Small intestine (tissue), 7 donors: ENCODE measurements at regions not wholly inside any gene's neighbourhood (a gene's known extent, or its start where the extent isn't known, plus 50 kb on each side); places are given as distances from the start of the nearest gene placed in this dataset.

ENCODE experiments used
- DNase-seq, 2 donors: peaks; one replicate each; pipeline versions ENCODE4 v3.0.0 to v3.0.0-alpha.2; 2013
- FAIRE-seq: peaks from 2 replicates; lab custom pipeline; 2012; peaks lifted over from hg19 to GRCh38; lab: Jason Lieb, UNC
- H3K27ac ChIP-seq, 3 donors: one replicate each; pipeline ENCODE4 v1.5.1; 2013; ENCODE audit warnings: low read length in 2 of 3, mild to moderate bottlenecking in 2 of 3, control low read depth in 1 of 3, inconsistent platforms in 1 of 3, low read depth in 1 of 3, moderate library complexity in 1 of 3
- H3K27me3 ChIP-seq, 3 donors: one replicate each; pipeline ENCODE4 v1.6.1; 2013; ENCODE audit warnings: low read length in 3 of 3, inconsistent platforms in 1 of 3; ENCODE audit not compliant: control insufficient read depth in 3 of 3, insufficient read depth in 3 of 3
- H3K36me3 ChIP-seq, 3 donors: one replicate each; pipeline ENCODE4 v1.6.1; 2013; ENCODE audit warnings: low read length in 3 of 3, inconsistent platforms in 1 of 3, low read depth in 1 of 3, mild to moderate bottlenecking in 1 of 3, moderate library complexity in 1 of 3; ENCODE audit not compliant: control insufficient read depth in 3 of 3, insufficient read depth in 2 of 3
- H3K4me1 ChIP-seq, 3 donors: one replicate each; pipeline ENCODE4 v1.6.1; 2013; ENCODE audit warnings: low read length in 2 of 3, inconsistent platforms in 1 of 3, low read depth in 1 of 3, mild to moderate bottlenecking in 1 of 3, moderate library complexity in 1 of 3; ENCODE audit not compliant: control insufficient read depth in 3 of 3, insufficient read depth in 2 of 3
- H3K4me3 ChIP-seq, 3 donors: one replicate each; pipeline ENCODE4 v1.5.1; 2013; ENCODE audit warnings: low read length in 3 of 3, control low read depth in 1 of 3, inconsistent platforms in 1 of 3, low read depth in 1 of 3, mild to moderate bottlenecking in 1 of 3, moderate library complexity in 1 of 3
- H3K9me3 ChIP-seq, 2 donors: one replicate each; pipeline ENCODE4 v1.6.1; 2013; ENCODE audit warnings: low read depth in 1 of 2, low read length in 1 of 2; ENCODE audit not compliant: control insufficient read depth in 2 of 2, insufficient read depth in 1 of 2
- WGBS, 3 donors: extraction: QIAGEN DNeasy Blood & Tissue Kit; methylation state at CpG; one replicate each; pipeline ENCODE4 v1.1.7; 2013; 5-methylcytosine and 5-hydroxymethylcytosine counted together
- donor health status: healthy with polysubstance abuse.
- donor health status: control.
- donor health status: control.
- donor health status: Bipolar disorder and iron deficiency.
- donor health status: healthy.

GRCh38 chr19:28350673-28351072 lies 862.3 kb downstream of the UQCRFS1 start:
- DNase-seq (no peak), FAIRE-seq (no peak)
- Histone ChIP-seq H3K9me3 (peaks cover 2 to 4% of the 10 kb centered on the region in 2 donors), H3K27ac (no peak overlapping the region), H3K36me3 (no peaks in the 10 kb centered on the region), H3K4me1 (no peaks in the 10 kb centered on the region), H3K27me3 (no peaks in the 10 kb centered on the region), H3K4me3 (no peak overlapping the region)
- WGBS, 3 donors = 76 to 79% (median 76%) methylated on average over 5 of the region's 5 CpGs

GRCh38 chr19:28350037-28350436 lies 862.9 kb downstream of the UQCRFS1 start:
- FAIRE-seq (no peak), DNase-seq (no peak)
- Histone ChIP-seq H3K27ac (no peak overlapping the region), H3K9me3 (peaks cover 2 to 4% of the 10 kb centered on the region in 2 donors), H3K4me1 (no peaks in the 10 kb centered on the region), H3K36me3 (no peaks in the 10 kb centered on the region), H3K27me3 (no peaks in the 10 kb centered on the region), H3K4me3 (no peak overlapping the region)
- 83 to 89% (median 88%) methylated on average over 4 of the region's 4 CpGs for WGBS, 3 donors

- H3K27ac ChIP-seq = no peak overlapping the region
- DNase-seq (no peak), FAIRE-seq (no peak)
- H3K4me3 ChIP-seq = no peak overlapping the region
- H3K4me1 ChIP-seq = no peaks in the 10 kb centered on the region
- H3K36me3 ChIP-seq = no peaks in the 10 kb centered on the region
- H3K27me3 ChIP-seq = no peaks in the 10 kb centered on the region
- 53 to 81% (median 75%) methylated on average over 2 of the region's 2 CpGs for WGBS, 3 donors
- peaks cover 2 to 4% of the 10 kb centered on the region in 2 donors for H3K9me3 ChIP-seq
Observed at GRCh38 chr19:28349604-28350003, 863.3 kb downstream of the UQCRFS1 start.

- FAIRE-seq = no peak
- H3K4me3 ChIP-seq = no peak overlapping the region
- WGBS, 3 donors = 49 to 67% (median 64%) methylated on average over 3 of the region's 3 CpGs
Observed at GRCh38 chr19:28345811-28346210, 867.1 kb downstream of the UQCRFS1 start.

GRCh38 chr19:28341810-28342350 lies 871.1 kb downstream of the UQCRFS1 start:
- Histone ChIP-seq H3K4me3 (no peak overlapping the region), H3K36me3 (no peaks in the 10 kb centered on the region), H3K4me1 (no peaks in the 10 kb centered on the region), H3K9me3 (peaks cover 0 to 2% of the 10 kb centered on the region in 2 donors), H3K27ac (no peak overlapping the region), H3K27me3 (no peaks in the 10 kb centered on the region)
- FAIRE-seq (no peak), DNase-seq (no peak)
- WGBS, 3 donors = 77 to 83% (median 81%) methylated on average over 5 of the region's 5 CpGs

More at GRCh38 chr19:28345811-28346210, 867.1 kb downstream of the UQCRFS1 start:
- Histone ChIP-seq H3K4me1 (no peaks in the 10 kb centered on the region), H3K36me3 (no peaks in the 10 kb centered on the region), H3K27me3 (no peaks in the 10 kb centered on the region), H3K9me3 (peaks cover 0 to 2% of the 10 kb centered on the region in 2 donors), H3K27ac (no peak overlapping the region)
- DNase-seq = no peak

- FAIRE-seq = no peak
Observed at GRCh38 chr19:28334419-28334818, 878.5 kb downstream of the UQCRFS1 start.

GRCh38 chr19:28333909-28334308 lies 879.0 kb downstream of the UQCRFS1 start:
- Histone ChIP-seq H3K36me3 (no peaks in the 10 kb centered on the region), H3K4me3 (no peak overlapping the region), H3K27ac (no peak overlapping the region), H3K27me3 (no peaks in the 10 kb centered on the region), H3K4me1 (no peaks in the 10 kb centered on the region), H3K9me3 (peaks cover 0 to 1% of the 10 kb centered on the region in 2 donors)
- 79 to 90% (median 90%) methylated on average over 5 of the region's 5 CpGs for WGBS, 3 donors
- DNase-seq (no peak), FAIRE-seq (no peak)

More at GRCh38 chr19:28334419-28334818, 878.5 kb downstream of the UQCRFS1 start:
- Histone ChIP-seq H3K4me1 (no peaks in the 10 kb centered on the region), H3K36me3 (no peaks in the 10 kb centered on the region), H3K4me3 (no peak overlapping the region), H3K27ac (no peak overlapping the region), H3K27me3 (no peaks in the 10 kb centered on the region), H3K9me3 (peaks cover 0 to 1% of the 10 kb centered on the region in 2 donors)
- DNase-seq = no peak
- WGBS, 3 donors = 59 to 73% (median 66%) methylated on average over 4 of the region's 4 CpGs

- Histone ChIP-seq H3K4me1 (no peaks in the 10 kb centered on the region), H3K4me3 (no peak overlapping the region), H3K27me3 (no peaks in the 10 kb centered on the region), H3K36me3 (no peaks in the 10 kb centered on the region), H3K9me3 (peaks cover 0 to 1% of the 10 kb centered on the region in 2 donors), H3K27ac (no peak overlapping the region)
- 86 to 93% (median 86%) methylated on average over 2 of the region's 2 CpGs for WGBS, 3 donors
- DNase-seq (no peak), FAIRE-seq (no peak)
Observed at GRCh38 chr19:28332886-28333285, 880.1 kb downstream of the UQCRFS1 start.

GRCh38 chr19:28332351-28332750 lies 880.6 kb downstream of the UQCRFS1 start:
- FAIRE-seq (no peak), DNase-seq (no peak)
- Histone ChIP-seq H3K4me3 (no peak overlapping the region), H3K27me3 (no peaks in the 10 kb centered on the region), H3K36me3 (no peaks in the 10 kb centered on the region), H3K4me1 (no peaks in the 10 kb centered on the region), H3K9me3 (peaks cover 0 to 1% of the 10 kb centered on the region in 2 donors), H3K27ac (no peak overlapping the region)
- 66 to 75% (median 71%) methylated on average over 3 of the region's 3 CpGs for WGBS, 3 donors
